GM19452 (cell line): ENCODE measurements at regions not wholly inside any gene's neighbourhood (a gene's known extent, or its start where the extent isn't known, plus 50 kb on each side); places are given as distances from the start of the nearest gene placed in this dataset.
"Not testable (repeated sequence)": the region's sequence is repeated elsewhere in the genome, so short reads cannot be mapped to it uniquely, and the experiment has no call there.

ENCODE experiments used
- ATAC-seq: cut with Tn5 transposase; IDR thresholded peaks from one replicate; pipeline ENCODE4 v1.9.1; 2021; ENCODE audit not compliant: unreplicated experiment

- not testable (repeated sequence) for ATAC-seq
These were observed 2829.6 kb downstream of the RPIA start for GRCh38 chr2:91520972-91521535.

DNA sequence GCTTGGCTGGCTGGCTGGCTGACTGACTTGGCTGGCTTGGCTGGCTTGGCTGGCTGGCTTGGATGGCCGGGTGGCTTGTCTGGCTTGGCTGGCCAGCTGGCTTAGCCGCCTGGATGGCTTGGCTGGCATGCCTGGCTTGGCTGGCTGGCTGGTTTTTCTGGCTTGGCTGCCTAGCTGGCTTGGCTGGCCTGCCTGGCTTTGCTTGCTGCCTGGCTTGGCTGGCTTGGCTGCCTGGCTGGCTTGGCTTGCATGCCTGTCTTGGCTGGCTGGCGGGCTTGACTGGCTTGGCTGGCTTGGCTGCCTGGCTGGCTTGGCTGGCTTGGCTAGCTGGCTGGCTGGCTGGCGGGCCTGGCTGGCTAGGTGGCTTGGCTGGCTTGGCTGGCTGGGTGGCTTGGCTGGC lies 2830.5 kb downstream of the RPIA start:
- ATAC-seq = not testable (repeated sequence)

DNA sequence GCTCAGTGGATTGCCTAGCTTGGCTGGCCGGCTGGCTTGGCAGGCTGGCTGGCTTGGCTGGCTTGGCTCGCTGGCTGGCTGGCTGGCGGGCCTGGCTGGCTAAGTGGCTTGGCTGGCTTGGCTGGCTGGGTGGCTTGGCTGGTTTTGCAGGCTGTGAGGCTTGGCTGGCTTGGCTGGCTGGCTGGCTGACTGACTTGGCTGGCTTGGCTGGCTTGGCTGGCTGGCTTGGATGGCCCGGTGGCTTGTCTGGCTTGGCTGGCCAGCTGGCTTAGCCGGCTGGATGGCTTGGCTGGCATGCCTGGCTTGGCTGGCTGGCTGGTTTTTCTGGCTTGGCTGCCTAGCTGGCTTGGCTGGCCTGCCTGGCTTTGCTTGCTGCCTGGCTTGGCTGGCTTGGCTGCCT lies 2831.4 kb downstream of the RPIA start:
- not testable (repeated sequence) for ATAC-seq

DNA sequence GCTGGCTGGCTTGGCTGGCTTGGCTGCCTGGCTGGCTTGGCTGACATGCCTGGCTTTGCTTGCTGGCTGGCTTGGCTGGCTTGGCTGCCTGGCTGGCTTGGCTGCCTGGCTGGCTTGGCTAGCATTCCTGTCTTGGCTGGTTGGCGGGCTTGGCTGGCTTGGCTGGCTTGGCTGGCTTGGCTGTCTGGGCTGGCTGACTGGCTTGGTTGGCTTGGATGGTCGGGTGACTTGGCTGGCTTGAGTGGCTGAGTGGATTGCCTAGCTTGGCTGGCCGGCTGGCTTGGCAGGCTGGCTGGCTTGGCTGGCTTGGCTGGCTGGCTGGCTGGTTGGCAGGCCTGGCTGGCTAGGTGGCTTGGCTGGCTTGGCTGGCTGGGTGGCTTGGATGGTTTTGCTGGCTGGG lies 2832.3 kb downstream of the RPIA start:
- not testable (repeated sequence) for ATAC-seq

DNA sequence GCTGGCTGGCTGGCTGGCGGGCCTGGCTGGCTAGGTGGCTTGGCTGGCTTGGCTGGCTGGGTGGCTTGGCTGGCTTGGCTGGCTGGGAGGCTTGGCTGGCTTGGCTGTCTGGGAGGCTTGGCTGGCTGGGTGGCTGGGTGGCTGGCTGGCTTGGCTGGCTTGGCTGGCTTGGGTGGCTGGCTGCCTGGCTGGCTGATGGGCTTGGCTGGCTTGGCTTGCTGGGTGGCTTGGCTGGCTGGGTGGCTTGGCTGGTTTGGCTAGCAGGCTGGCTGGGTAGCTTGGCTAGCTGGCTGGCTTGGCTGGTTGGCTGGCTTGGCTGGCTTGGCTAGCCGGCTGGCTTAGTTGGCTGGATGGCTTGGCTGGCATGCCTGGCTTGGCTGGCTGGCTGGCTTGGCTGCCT lies 2834.1 kb downstream of the RPIA start:
- not testable (repeated sequence) for ATAC-seq

DNA sequence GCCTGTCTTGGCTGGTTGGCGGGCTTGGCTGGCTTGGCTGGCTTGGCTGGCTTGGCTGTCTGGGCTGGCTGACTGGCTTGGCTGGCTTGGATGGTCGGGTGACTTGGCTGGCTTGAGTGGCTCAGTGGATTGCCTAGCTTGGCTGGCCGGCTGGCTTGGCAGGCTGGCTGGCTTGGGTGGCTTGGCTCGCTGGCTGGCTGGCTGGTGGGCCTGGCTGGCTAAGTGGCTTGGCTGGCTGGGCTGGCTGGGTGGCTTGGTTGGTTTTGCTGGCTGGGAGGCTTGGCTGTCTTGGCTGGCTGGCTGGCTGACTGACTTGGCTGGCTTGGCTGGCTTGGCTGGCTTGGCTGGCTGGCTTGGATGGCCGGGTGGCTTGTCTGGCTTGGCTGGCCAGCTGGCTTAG lies 2834.6 kb downstream of the RPIA start:
- ATAC-seq = not testable (repeated sequence)

DNA sequence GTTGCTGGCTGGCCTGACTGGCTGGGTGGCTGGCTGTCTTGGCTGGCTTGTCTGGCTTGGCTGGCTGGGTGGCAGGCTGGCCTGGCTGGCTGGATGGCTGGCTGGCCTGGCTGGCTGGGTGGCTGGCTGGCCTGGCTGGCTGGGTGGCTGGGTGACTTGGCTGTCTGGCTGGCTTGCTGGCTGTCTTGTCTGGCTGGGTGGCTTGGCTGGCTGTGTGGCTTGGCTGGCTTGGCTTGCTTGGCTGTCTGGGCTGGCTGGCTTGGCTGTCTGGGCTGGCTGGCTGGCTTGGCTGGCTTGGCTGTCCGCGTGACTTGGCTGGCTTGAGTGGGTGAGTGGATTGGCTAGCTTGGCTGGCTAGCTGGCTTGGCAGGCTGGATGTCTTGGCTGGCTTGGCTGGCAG lies 2835.6 kb downstream of the RPIA start:
- ATAC-seq = not testable (repeated sequence)

GRCh38 chr2:91527491-91528031 lies 2836.1 kb downstream of the RPIA start:
- ATAC-seq = not testable (repeated sequence)

GRCh38 chr2:91528361-91528760 lies 2836.9 kb downstream of the RPIA start:
- ATAC-seq = not testable (repeated sequence)

GRCh38 chr2:91536109-91536508 lies 2844.6 kb downstream of the RPIA start:
- ATAC-seq = not testable (repeated sequence)

- ATAC-seq = not testable (repeated sequence)
These were observed 2845.2 kb downstream of the RPIA start for GRCh38 chr2:91536549-91537263.

DNA sequence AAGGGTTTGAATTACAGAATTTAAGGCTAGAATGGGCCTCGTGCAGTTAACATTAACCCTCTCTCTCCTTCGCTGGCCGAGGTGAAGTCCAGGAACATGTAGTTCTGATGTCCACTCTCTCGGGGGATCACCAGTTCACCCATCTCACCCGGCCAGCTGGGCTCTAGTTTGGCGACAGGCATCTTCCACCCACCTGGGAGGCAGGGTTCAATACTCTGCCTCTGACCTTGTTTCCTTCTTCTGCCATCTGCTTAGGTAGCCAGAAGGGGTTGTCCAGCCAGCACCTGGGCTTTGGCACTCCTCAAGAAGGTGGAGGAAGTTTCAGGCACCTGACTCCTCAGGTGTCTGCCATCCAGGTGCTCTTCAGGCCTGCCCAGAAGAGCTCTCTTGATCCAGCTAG lies 2857.8 kb downstream of the RPIA start:
- not testable (repeated sequence) for ATAC-seq

DNA sequence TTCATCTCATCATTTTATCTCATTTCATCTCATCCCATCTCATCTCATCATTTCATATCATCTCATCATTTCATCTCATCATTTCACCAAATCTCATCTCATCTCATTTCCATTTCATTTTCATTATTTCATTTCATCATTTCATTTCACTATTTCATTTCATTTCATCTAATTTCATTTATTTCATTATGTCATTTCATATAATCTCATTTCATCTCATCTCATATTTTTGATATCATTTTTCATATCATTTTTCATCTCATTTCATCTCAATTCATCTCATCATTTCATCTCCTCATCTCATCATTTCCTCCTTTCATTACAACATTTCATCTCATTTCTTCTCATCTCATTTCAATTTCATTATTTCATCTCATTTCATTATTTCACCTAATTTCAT lies 2866.8 kb downstream of the RPIA start:
- ATAC-seq = not testable (repeated sequence)

GRCh38 chr2:91559269-91559668 lies 2867.8 kb downstream of the RPIA start:
- ATAC-seq = not testable (repeated sequence)

GRCh38 chr2:91559886-91560614 lies 2868.6 kb downstream of the RPIA start:
- ATAC-seq = not testable (repeated sequence)

DNA sequence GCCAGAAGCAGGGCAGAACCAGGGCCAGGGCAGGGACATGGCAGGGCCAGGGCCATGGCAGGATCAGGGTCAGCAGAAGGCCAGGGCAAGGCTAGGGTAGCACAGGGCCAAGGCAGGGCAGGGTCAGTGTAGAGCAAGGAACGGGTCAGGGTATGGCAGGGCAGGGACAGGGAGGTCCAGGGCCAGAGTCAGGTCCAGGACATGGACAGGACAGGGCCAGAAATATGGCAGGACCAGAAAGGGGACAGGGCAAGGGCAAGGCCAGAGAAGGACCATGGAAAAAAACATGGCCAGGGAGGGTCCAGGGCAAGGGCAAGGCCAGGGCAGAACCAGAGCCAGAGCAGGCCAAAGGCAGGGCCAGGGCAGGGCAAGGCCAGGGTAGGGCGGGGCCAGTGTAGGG lies 2870.7 kb downstream of the RPIA start:
- ATAC-seq = not testable (repeated sequence)

GRCh38 chr2:91564700-91565099 lies 2873.2 kb downstream of the RPIA start:
- not testable (repeated sequence) for ATAC-seq

GRCh38 chr2:91565689-91566430 lies 2874.4 kb downstream of the RPIA start:
- not testable (repeated sequence) for ATAC-seq

GRCh38 chr2:91566611-91567010 lies 2875.1 kb downstream of the RPIA start:
- not testable (repeated sequence) for ATAC-seq

GRCh38 chr2:91567546-91568335 lies 2876.3 kb downstream of the RPIA start:
- not testable (repeated sequence) for ATAC-seq
